Astrocyte (in vitro differentiated cells and primary cell): ENCODE measurements at regions not wholly inside any gene's neighbourhood (a gene's known extent, or its start where the extent isn't known, plus 50 kb on each side); places are given as distances from the start of the nearest gene placed in this dataset.

Experiments used
- DNase-seq: peaks from one replicate; pipeline ENCODE4 v3.0.0-alpha.2; 2010; ENCODE audit warnings: low read depth
- FAIRE-seq: peaks from 2 replicates; lab custom pipeline; 2011; peaks lifted over from hg19 to GRCh38; lab: Jason Lieb, UNC
- H2AFZ ChIP-seq: 2 replicates; pipeline ENCODE4 v1.6.0; 2012; ENCODE audit warnings: low read depth, low read length, inconsistent platforms
- H3K27ac ChIP-seq: 2 replicates; pipeline ENCODE4 v1.5.1; 2011; ENCODE audit warnings: low read depth, low read length, inconsistent platforms
- H3K27me3 ChIP-seq: 2 replicates; pipeline ENCODE4 v1.6.0; 2011; ENCODE audit warnings: low read length, inconsistent platforms; ENCODE audit not compliant: insufficient read depth
- H3K36me3 ChIP-seq: 2 replicates; pipeline ENCODE4 v1.5.1; 2011; ENCODE audit warnings: low read length, inconsistent platforms; ENCODE audit not compliant: insufficient read depth
- H3K4me1 ChIP-seq: 2 replicates; pipeline ENCODE4 v1.5.1; 2011; ENCODE audit warnings: low read length, inconsistent platforms; ENCODE audit not compliant: insufficient read depth
- H3K4me2 ChIP-seq: 2 replicates; pipeline ENCODE4 v1.6.0; 2012; ENCODE audit warnings: low read length, inconsistent platforms
- H3K4me3 ChIP-seq: 2 replicates; pipeline ENCODE4 v1.5.1; 2011; ENCODE audit warnings: low read depth, mild to moderate bottlenecking, low read length, inconsistent platforms; ENCODE audit not compliant: insufficient read depth
- H3K79me2 ChIP-seq: 2 replicates; pipeline ENCODE4 v1.6.0; 2012; ENCODE audit warnings: mild to moderate bottlenecking, low read length, inconsistent platforms; ENCODE audit not compliant: insufficient read depth
- H3K9ac ChIP-seq: 2 replicates; pipeline ENCODE4 v1.6.0; 2012; ENCODE audit warnings: mild to moderate bottlenecking, low read length, inconsistent platforms
- H3K9me3 ChIP-seq: 2 replicates; pipeline ENCODE4 v1.5.1; 2012; ENCODE audit warnings: low read depth, mild to moderate bottlenecking, low read length, inconsistent platforms; ENCODE audit not compliant: insufficient read depth
- H4K20me1 ChIP-seq: 2 replicates; pipeline ENCODE4 v1.6.0; 2012; ENCODE audit warnings: low read length, inconsistent platforms; ENCODE audit not compliant: insufficient read depth
- H3K27ac Mint-ChIP-seq: one replicate; pipeline ENCODE4 v1.8.0; 2021; ENCODE audit warnings: mild to moderate bottlenecking, mixed read lengths; ENCODE audit not compliant: unreplicated experiment
- H3K27me3 Mint-ChIP-seq: one replicate; pipeline ENCODE4 v1.8.0; 2021; ENCODE audit warnings: low read depth, mixed read lengths; ENCODE audit not compliant: unreplicated experiment
- H3K36me3 Mint-ChIP-seq: one replicate; pipeline ENCODE4 v1.8.0; 2021; ENCODE audit warnings: low read depth, mixed read lengths; ENCODE audit not compliant: unreplicated experiment
- H3K4me1 Mint-ChIP-seq: one replicate; pipeline ENCODE4 v1.8.0; 2021; ENCODE audit warnings: low read depth, mixed read lengths; ENCODE audit not compliant: unreplicated experiment
- H3K4me3 Mint-ChIP-seq: one replicate; pipeline ENCODE4 v1.8.0; 2021; ENCODE audit warnings: mild to moderate bottlenecking, moderate library complexity, mixed read lengths; ENCODE audit not compliant: unreplicated experiment
- H3K9me3 Mint-ChIP-seq: one replicate; pipeline ENCODE4 v1.8.0; 2021; ENCODE audit warnings: mild to moderate bottlenecking, mixed read lengths; ENCODE audit not compliant: unreplicated experiment
- EZH2 ChIP-seq: IDR thresholded peaks from 2 replicates; pipeline ENCODE4 v1.6.1; 2012; ENCODE audit warnings: mild to moderate bottlenecking, low read length, inconsistent platforms; ENCODE audit not compliant: insufficient read depth
- TF ChIP-seq, protein P1 (sequence below): IDR thresholded peaks from 2 replicates; pipeline ENCODE4 v1.5.1; 2011; ENCODE audit warnings: low read depth, mild to moderate bottlenecking, inconsistent platforms, low read length, moderate library complexity; ENCODE audit not compliant: insufficient read depth

DNA sequence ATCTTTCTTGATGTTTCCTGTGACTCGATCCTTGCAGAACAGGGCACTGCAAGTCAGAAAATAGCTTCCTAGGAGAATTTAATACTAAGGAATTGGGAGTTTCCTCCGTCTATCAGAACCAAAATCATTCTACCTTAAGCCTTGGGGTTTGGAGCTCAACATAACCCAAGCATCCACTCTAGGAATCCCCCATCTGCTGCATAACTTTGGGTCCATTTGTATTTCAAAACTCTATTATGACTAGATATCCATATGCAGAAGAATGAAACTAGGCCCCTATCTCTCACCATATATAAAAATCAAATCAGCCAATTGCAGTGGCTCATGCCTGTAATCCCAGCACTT lies 61.7 kb upstream of the AKAP13 start:
- Histone ChIP-seq H3K9me3 (no peaks in the 10 kb centered on the region), H3K79me2 (no peaks in the 10 kb centered on the region), H3K4me1 (peaks cover 19% of the 10 kb centered on the region), H3K27me3 (no peaks in the 10 kb centered on the region), H3K4me3 (no peak overlapping the region), H4K20me1 (no peaks in the 10 kb centered on the region), H3K9ac (peak overlapping the region; percentile 2), H3K27ac (peak overlapping the region; percentile 18), H2AFZ (no peak overlapping the region), H3K4me2 (peak overlapping the region; percentile 68), H3K36me3 (no peaks in the 10 kb centered on the region)
- no peak for TF ChIP-seq EZH2
- TF ChIP-seq, protein P1, sequence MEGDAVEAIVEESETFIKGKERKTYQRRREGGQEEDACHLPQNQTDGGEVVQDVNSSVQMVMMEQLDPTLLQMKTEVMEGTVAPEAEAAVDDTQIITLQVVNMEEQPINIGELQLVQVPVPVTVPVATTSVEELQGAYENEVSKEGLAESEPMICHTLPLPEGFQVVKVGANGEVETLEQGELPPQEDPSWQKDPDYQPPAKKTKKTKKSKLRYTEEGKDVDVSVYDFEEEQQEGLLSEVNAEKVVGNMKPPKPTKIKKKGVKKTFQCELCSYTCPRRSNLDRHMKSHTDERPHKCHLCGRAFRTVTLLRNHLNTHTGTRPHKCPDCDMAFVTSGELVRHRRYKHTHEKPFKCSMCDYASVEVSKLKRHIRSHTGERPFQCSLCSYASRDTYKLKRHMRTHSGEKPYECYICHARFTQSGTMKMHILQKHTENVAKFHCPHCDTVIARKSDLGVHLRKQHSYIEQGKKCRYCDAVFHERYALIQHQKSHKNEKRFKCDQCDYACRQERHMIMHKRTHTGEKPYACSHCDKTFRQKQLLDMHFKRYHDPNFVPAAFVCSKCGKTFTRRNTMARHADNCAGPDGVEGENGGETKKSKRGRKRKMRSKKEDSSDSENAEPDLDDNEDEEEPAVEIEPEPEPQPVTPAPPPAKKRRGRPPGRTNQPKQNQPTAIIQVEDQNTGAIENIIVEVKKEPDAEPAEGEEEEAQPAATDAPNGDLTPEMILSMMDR = no peak
- Mint-ChIP-seq H3K9me3 (no peaks in the 10 kb centered on the region), H3K4me1 (peaks cover 42% of the 10 kb centered on the region), H3K4me3 (peak overlapping the region; percentile 8), H3K27ac (peak overlapping the region; percentile 35), H3K27me3 (no peaks in the 10 kb centered on the region), H3K36me3 (no peaks in the 10 kb centered on the region)
- no peak for DNase-seq
- no peak for FAIRE-seq

DNA sequence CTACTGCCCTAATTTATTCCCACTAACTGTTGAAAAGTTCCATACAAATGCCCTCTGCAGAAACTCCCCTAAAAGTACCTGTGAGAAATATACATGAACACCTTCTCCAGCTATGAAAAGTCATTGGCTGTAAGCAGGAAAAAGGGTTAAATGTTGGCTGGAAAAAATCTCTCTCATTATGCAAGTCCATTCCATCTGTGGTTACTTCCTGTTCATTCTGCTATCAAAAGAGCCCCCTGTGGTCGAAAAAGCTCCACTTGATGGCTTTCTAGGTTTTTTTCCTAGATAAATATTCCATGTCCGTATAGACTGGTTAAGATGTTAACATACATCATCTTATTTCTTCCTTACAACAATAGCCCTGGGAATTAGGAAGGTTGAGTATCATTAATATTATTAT lies 56.2 kb upstream of the AKAP13 start:
- Histone ChIP-seq H3K4me1 (no peaks in the 10 kb centered on the region), H3K4me2 (no peak overlapping the region), H3K9me3 (no peaks in the 10 kb centered on the region), H3K36me3 (no peaks in the 10 kb centered on the region), H3K4me3 (no peak overlapping the region), H3K79me2 (no peaks in the 10 kb centered on the region), H3K27me3 (no peaks in the 10 kb centered on the region), H3K9ac (no peak overlapping the region), H3K27ac (no peak overlapping the region), H4K20me1 (no peaks in the 10 kb centered on the region), H2AFZ (no peak overlapping the region)
- H3K36me3 Mint-ChIP-seq = no peaks in the 10 kb centered on the region
- peaks cover 8% of the 10 kb centered on the region for H3K4me1 Mint-ChIP-seq
- no peak for DNase-seq
- no peak for TF ChIP-seq EZH2
- TF ChIP-seq, protein P1 = no peak
- no peaks in the 10 kb centered on the region for H3K27me3 Mint-ChIP-seq
- H3K27ac Mint-ChIP-seq = no peak overlapping the region
- H3K4me3 Mint-ChIP-seq = no peak overlapping the region
- no peaks in the 10 kb centered on the region for H3K9me3 Mint-ChIP-seq
- no peak for FAIRE-seq

DNA sequence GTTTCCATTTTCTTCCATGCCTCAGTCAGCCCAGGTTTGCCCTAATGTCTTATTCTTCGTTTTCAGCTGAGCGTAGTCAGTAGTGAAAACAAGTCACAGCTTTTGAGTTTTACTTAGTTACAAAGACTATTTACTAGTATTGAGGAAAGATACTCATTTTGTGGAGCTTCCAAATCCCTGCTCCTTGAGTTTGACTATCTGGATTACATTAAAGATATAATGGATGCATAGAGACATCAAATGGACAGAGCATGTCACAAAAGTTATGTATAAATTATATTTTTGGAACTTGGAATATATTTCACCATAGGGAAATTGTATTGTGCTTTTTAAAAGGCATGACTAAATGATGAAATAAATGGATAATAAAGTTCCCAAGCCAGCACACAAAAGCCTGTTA lies 54.6 kb upstream of the AKAP13 start:
- Mint-ChIP-seq H3K4me3 (no peak overlapping the region), H3K4me1 (peaks cover 20% of the 10 kb centered on the region), H3K27me3 (no peaks in the 10 kb centered on the region), H3K9me3 (no peaks in the 10 kb centered on the region), H3K27ac (no peak overlapping the region), H3K36me3 (no peaks in the 10 kb centered on the region)
- Histone ChIP-seq H3K4me1 (peaks cover 13% of the 10 kb centered on the region), H3K27ac (no peak overlapping the region), H2AFZ (no peak overlapping the region), H3K79me2 (no peaks in the 10 kb centered on the region), H3K27me3 (no peaks in the 10 kb centered on the region), H3K36me3 (no peaks in the 10 kb centered on the region), H3K9ac (no peak overlapping the region), H3K4me2 (no peak overlapping the region), H3K4me3 (no peak overlapping the region), H3K9me3 (no peaks in the 10 kb centered on the region), H4K20me1 (no peaks in the 10 kb centered on the region)
- no peak for TF ChIP-seq EZH2
- TF ChIP-seq, protein P1 = no peak
- DNase-seq (no peak), FAIRE-seq (no peak)
